HEK293 (cell line): ENCODE measurements at regions not wholly inside any gene's neighbourhood (a gene's known extent, or its start where the extent isn't known, plus 50 kb on each side); places are given as distances from the start of the nearest gene placed in this dataset.

Experiments
- CTCF ChIA-PET: fragments of 350-600 bp; formaldehyde crosslinking; extraction: SDS; loops from one replicate; lab custom pipeline; 2021; ENCODE audit warnings: antibody characterized with exemption; lab: Yijun Ruan, JAX
- POLR2A ChIA-PET: fragments of 300-600 bp; formaldehyde crosslinking; extraction: SDS; loops from one replicate; lab custom pipeline; 2020; ENCODE audit warnings: antibody characterized with exemption, inconsistent platforms; lab: Yijun Ruan, JAX
- H3K27ac ChIP-seq: fragments of 200-500 bp; sonication (Bioruptor generic); 2 replicates; pipeline ENCODE4 v1.5.1; 2014; ENCODE audit warnings: low read depth, low read length, control low read depth, inconsistent platforms; ENCODE audit errors: extremely low read depth
- H3K36me3 ChIP-seq, 2 experiments: fragments of 200-500 bp in 1 of 2; sonication (Bioruptor generic) in 1 of 2; 1 replicate in 1 of 2; 2 replicates in 1 of 2; pipeline ENCODE4 v1.5.1; 2014 to 2017; ENCODE audit warnings: inconsistent platforms in 2 of 2, low read length in 2 of 2; ENCODE audit not compliant: control insufficient read depth in 2 of 2, insufficient read depth in 1 of 2
- H3K4me1 ChIP-seq: fragments of 200-500 bp; sonication (Bioruptor generic); 2 replicates; pipeline ENCODE4 v1.5.1; 2014; ENCODE audit warnings: mild to moderate bottlenecking, low read length, inconsistent platforms; ENCODE audit not compliant: control insufficient read depth, insufficient read depth
- H3K4me3 ChIP-seq: 2 replicates; pipeline ENCODE4 v1.5.1; 2011; ENCODE audit warnings: low read depth, mild to moderate bottlenecking, control low read depth, low read length, moderate library complexity
- H3K9me3 ChIP-seq: fragments of 200-500 bp; sonication (Bioruptor generic); 2 replicates; pipeline ENCODE4 v1.5.1; 2014; ENCODE audit warnings: low read depth, low read length, inconsistent platforms; ENCODE audit not compliant: control insufficient read depth, insufficient read depth
- GFI1B ChIP-seq: fragments of 450-650 bp; formaldehyde crosslinking; IDR thresholded peaks from 2 replicates; pipeline ENCODE4 v1.5.1; 2016; ENCODE audit warnings: missing biosample characterization, missing genetic modification characterization
- GLI4 ChIP-seq: fragments of 450-650 bp; formaldehyde crosslinking; IDR thresholded peaks from 2 replicates; pipeline ENCODE4 v1.5.1; 2016; ENCODE audit warnings: missing biosample characterization, missing genetic modification characterization
- HOXA7 ChIP-seq: sonication (generic); formaldehyde crosslinking; IDR thresholded peaks from 2 replicates; pipeline ENCODE4 v1.8.1; 2022; ENCODE audit warnings: missing genetic modification reagents, borderline replicate concordance
- TCF7L2 ChIP-seq: IDR thresholded peaks from 2 replicates; pipeline ENCODE4 v1.6.1; 2011; ENCODE audit warnings: low read depth, mild to moderate bottlenecking, inconsistent platforms, low read length, moderate library complexity, borderline replicate concordance
- YY1 ChIP-seq: fragments of 450-650 bp; formaldehyde crosslinking; IDR thresholded peaks from 2 replicates; pipeline ENCODE4 v1.5.1; 2018; ENCODE audit warnings: missing biosample characterization, missing genetic modification characterization
- ZEB2 ChIP-seq: fragments of 450-650 bp; formaldehyde crosslinking; IDR thresholded peaks from 2 replicates; pipeline ENCODE4 v1.5.1; 2016; ENCODE audit warnings: missing biosample characterization, missing genetic modification characterization
- ZNF121 ChIP-seq: fragments of 450-650 bp; formaldehyde crosslinking; IDR thresholded peaks from 2 replicates; pipeline ENCODE4 v1.5.1; 2016; ENCODE audit warnings: missing biosample characterization, missing genetic modification characterization
- ZNF175 ChIP-seq: fragments of 450-650 bp; formaldehyde crosslinking; IDR thresholded peaks from 2 replicates; pipeline ENCODE4 v1.5.1; 2016; ENCODE audit warnings: missing biosample characterization, missing genetic modification characterization
- ZNF221 ChIP-seq: fragments of 450-650 bp; formaldehyde crosslinking; IDR thresholded peaks from 2 replicates; pipeline ENCODE4 v1.5.1; 2017; ENCODE audit warnings: missing biosample characterization, missing genetic modification characterization, borderline replicate concordance
- ZNF223 ChIP-seq: fragments of 450-650 bp; formaldehyde crosslinking; IDR thresholded peaks from 2 replicates; pipeline ENCODE4 v1.5.1; 2016; ENCODE audit warnings: missing biosample characterization, missing genetic modification characterization
- ZNF26 ChIP-seq: fragments of 450-650 bp; formaldehyde crosslinking; IDR thresholded peaks from 2 replicates; pipeline ENCODE4 v1.5.1; 2016; ENCODE audit warnings: missing biosample characterization, missing genetic modification characterization
- ZNF341 ChIP-seq: fragments of 450-650 bp; formaldehyde crosslinking; IDR thresholded peaks from 2 replicates; pipeline ENCODE4; 2016; ENCODE audit warnings: low read depth, missing biosample characterization, missing genetic modification characterization
- ZNF350 ChIP-seq: fragments of 450-650 bp; formaldehyde crosslinking; IDR thresholded peaks from 2 replicates; pipeline ENCODE4 v1.5.0; 2017; ENCODE audit warnings: missing biosample characterization, mild to moderate bottlenecking, missing genetic modification characterization
- ZNF391 ChIP-seq: fragments of 450-650 bp; formaldehyde crosslinking; IDR thresholded peaks from 2 replicates; pipeline ENCODE4 v1.5.1; 2016; ENCODE audit warnings: low read depth, missing biosample characterization, missing genetic modification characterization, borderline replicate concordance
- ZNF629 ChIP-seq: fragments of 450-650 bp; formaldehyde crosslinking; IDR thresholded peaks from 2 replicates; pipeline ENCODE4 v1.5.1; 2017; ENCODE audit warnings: missing biosample characterization, missing genetic modification characterization
- TF ChIP-seq, protein P1 (sequence below): fragments of 450-650 bp; formaldehyde crosslinking; IDR thresholded peaks from 2 replicates; pipeline ENCODE4; 2016; ENCODE audit warnings: missing biosample characterization, missing genetic modification characterization
- TF ChIP-seq, protein P2 (sequence below): fragments of 450-650 bp; formaldehyde crosslinking; IDR thresholded peaks from 2 replicates; pipeline ENCODE4 v1.5.1; 2017; ENCODE audit warnings: missing biosample characterization, missing genetic modification characterization
- TF ChIP-seq, protein P3 (sequence below): fragments of 450-650 bp; formaldehyde crosslinking; conservative IDR thresholded peaks from 2 replicates; pipeline ENCODE4 v1.5.1; 2016; ENCODE audit warnings: low read depth, missing biosample characterization, missing genetic modification characterization

DNA sequence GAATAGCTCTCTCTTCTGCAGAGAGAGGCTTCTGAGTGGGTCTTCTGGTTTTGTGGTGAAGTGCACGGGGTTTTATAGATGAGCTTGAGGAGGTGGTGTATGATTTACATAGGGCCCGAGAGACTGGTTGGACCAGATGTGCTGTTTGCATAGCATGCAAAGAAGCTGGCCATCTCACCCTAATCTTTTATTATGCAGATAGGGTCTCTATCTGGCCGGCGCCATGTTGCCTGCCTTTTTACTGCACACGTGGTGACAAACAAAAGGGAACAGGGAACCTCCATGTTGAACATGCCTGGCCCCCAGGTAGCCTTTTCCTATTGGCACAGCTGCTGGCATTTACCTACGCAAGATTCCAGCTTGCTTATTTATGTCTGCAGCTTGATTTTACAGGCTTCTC, 473.3 kb upstream of the FAM47C start:
- Histone ChIP-seq H3K36me3 (no peaks in the 10 kb centered on the region), H3K9me3 (no peaks in the 10 kb centered on the region), H3K27ac (no peak overlapping the region), H3K4me1 (no peaks in the 10 kb centered on the region), H3K4me3 (no peak overlapping the region)
- ChIA-PET CTCF (no interaction called here), POLR2A (no interaction called here)
- TF ChIP-seq GLI4 (tag by site-specific recombination) (no peak), ZNF223 (tag by site-specific recombination) (no peak), TCF7L2 (no peak), ZNF175 (no peak), ZNF221 (tag by site-specific recombination) (no peak), ZNF391 (tag by site-specific recombination) (no peak), ZNF26 (tag by site-specific recombination) (no peak), ZNF350 (tag by site-specific recombination) (no peak), ZNF629 (tag by site-specific recombination) (no peak), ZNF341 (tag by site-specific recombination) (no peak)
- TF ChIP-seq, protein P1, sequence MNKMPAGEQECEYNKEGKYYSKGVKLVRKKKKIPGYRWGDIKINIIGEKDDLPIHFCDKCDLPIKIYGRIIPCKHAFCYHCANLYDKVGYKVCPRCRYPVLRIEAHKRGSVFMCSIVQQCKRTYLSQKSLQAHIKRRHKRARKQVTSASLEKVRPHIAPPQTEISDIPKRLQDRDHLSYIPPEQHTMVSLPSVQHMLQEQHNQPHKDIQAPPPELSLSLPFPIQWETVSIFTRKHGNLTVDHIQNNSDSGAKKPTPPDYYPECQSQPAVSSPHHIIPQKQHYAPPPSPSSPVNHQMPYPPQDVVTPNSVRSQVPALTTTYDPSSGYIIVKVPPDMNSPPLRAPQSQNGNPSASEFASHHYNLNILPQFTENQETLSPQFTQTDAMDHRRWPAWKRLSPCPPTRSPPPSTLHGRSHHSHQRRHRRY (tag by site-specific recombination), result no peak

DNA sequence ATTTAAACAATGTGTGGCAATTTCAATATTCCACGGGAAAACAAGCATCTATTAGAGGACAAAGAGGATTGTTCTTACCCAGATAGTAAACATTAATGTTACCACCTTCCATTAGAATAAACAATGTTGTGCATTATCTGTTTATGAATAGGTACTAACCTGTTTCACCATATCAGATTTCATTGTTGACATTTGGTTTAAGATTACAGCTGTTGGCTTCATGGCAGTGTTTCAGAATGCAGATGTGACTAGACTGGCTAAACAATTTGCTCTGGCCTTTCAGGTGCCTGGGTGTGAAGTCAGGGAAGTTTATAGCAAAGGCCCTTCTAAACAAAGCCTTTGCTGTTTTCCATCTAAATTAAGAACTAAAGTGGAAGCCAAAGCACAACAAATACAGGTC, 464.7 kb upstream of the FAM47C start:
- ChIA-PET CTCF (no interaction called here), POLR2A (no interaction called here)
- H3K4me3 ChIP-seq, result no peak overlapping the region
- no peaks in the 10 kb centered on the region for H3K36me3 ChIP-seq
- TF ChIP-seq, protein P2, sequence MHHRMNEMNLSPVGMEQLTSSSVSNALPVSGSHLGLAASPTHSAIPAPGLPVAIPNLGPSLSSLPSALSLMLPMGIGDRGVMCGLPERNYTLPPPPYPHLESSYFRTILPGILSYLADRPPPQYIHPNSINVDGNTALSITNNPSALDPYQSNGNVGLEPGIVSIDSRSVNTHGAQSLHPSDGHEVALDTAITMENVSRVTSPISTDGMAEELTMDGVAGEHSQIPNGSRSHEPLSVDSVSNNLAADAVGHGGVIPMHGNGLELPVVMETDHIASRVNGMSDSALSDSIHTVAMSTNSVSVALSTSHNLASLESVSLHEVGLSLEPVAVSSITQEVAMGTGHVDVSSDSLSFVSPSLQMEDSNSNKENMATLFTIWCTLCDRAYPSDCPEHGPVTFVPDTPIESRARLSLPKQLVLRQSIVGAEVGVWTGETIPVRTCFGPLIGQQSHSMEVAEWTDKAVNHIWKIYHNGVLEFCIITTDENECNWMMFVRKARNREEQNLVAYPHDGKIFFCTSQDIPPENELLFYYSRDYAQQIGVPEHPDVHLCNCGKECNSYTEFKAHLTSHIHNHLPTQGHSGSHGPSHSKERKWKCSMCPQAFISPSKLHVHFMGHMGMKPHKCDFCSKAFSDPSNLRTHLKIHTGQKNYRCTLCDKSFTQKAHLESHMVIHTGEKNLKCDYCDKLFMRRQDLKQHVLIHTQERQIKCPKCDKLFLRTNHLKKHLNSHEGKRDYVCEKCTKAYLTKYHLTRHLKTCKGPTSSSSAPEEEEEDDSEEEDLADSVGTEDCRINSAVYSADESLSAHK (tag by site-specific recombination), result no peak
- TF ChIP-seq, protein P3, sequence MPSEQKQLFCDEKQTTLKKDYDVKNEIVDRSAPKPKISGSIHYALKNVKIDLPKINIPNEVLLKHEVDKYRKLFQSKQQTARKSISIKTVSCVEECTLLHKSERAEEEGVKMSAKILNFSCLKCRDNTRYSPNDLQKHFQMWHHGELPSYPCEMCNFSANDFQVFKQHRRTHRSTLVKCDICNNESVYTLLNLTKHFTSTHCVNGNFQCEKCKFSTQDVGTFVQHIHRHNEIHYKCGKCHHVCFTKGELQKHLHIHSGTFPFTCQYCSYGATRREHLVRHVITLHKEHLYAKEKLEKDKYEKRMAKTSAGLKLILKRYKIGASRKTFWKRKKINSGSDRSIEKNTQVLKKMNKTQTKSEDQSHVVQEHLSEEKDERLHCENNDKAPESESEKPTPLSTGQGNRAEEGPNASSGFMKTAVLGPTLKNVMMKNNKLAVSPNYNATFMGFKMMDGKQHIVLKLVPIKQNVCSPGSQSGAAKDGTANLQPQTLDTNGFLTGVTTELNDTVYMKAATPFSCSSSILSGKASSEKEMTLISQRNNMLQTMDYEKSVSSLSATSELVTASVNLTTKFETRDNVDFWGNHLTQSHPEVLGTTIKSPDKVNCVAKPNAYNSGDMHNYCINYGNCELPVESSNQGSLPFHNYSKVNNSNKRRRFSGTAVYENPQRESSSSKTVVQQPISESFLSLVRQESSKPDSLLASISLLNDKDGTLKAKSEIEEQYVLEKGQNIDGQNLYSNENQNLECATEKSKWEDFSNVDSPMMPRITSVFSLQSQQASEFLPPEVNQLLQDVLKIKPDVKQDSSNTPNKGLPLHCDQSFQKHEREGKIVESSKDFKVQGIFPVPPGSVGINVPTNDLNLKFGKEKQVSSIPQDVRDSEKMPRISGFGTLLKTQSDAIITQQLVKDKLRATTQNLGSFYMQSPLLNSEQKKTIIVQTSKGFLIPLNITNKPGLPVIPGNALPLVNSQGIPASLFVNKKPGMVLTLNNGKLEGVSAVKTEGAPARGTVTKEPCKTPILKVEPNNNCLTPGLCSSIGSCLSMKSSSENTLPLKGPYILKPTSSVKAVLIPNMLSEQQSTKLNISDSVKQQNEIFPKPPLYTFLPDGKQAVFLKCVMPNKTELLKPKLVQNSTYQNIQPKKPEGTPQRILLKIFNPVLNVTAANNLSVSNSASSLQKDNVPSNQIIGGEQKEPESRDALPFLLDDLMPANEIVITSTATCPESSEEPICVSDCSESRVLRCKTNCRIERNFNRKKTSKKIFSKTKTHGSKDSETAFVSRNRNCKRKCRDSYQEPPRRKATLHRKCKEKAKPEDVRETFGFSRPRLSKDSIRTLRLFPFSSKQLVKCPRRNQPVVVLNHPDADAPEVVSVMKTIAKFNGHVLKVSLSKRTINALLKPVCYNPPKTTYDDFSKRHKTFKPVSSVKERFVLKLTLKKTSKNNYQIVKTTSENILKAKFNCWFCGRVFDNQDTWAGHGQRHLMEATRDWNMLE (tag by site-specific recombination), result no peak
- TF ChIP-seq ZEB2 (tag by site-specific recombination) (no peak), GFI1B (no peak), ZNF121 (tag by site-specific recombination) (no peak), YY1 (tag by site-specific recombination) (no peak), HOXA7 (CRISPR knock-in tag) (no peak)
- no peaks in the 10 kb centered on the region for H3K9me3 ChIP-seq
- no peak overlapping the region for H3K27ac ChIP-seq
- H3K4me1 ChIP-seq, result no peaks in the 10 kb centered on the region
